ENCODE measurements at regions not wholly inside any gene's neighbourhood (a gene's known extent, or its start where the extent isn't known, plus 50 kb on each side); places are given as distances from the start of the nearest gene placed in this dataset.
"Not testable (repeated sequence)": the region's sequence is repeated elsewhere in the genome, so short reads cannot be mapped to it uniquely, and the experiment has no call there.

DNA sequence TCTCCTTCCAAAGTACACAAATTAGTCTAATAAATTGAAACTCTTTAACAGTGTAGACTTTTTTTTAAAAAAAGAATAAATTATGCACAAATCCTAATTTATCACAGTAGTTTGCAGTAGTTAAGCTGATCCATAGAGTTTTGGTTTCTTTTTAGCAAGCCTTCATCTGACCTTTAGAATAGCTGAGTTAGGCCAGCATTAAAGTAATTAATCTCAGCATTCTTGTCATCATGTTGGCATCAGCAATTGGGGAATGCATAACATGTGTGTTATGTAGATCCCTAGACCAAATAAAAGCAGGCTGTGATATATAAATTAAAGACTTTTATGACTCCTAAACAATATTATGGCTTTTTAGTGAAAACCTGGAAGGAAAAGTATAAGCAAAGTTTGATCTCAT lies 426.5 kb upstream of the PABPC4L start:
- no peak for FAIRE-seq
- no peak overlapping the region for H3K4me3 ChIP-seq
- POLR2A ChIA-PET: no interaction called here

DNA sequence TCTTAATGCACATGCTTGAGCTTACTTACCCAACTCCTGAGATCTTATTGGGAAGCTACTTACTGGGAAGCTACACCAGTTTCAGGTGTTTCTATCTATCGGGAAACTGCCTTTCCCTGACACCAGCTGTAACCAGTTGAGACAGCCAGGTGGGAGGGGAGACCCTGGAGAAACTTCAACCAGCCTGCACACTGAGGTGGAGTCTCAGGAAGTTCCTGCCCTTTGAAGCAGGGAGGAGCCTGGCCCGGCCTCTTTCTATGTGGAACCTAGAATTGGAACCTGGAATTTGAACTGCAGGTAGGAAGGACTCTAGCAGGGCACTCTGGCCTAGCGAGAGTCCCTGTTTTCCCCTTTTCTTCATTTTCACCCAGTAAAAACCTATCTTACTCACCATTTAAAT lies 425.8 kb upstream of the PABPC4L start:
- Histone ChIP-seq H3K4me3 (no peak overlapping the region), H3K4me2 (no peak overlapping the region), H3K9me3 (no peaks in the 10 kb centered on the region), H3K4me1 (no peaks in the 10 kb centered on the region), H3K27ac (no peak overlapping the region)
- FAIRE-seq: no peak
- ATAC-seq: no peak
- ChIA-PET CTCF (no interaction called here), POLR2A (no interaction called here)
- no peak for DNase-seq (ENCODE audit: low read depth in 1 of 2, low spot score in 1 of 2)
- TF ChIP-seq EP300 (IDR thresholded peaks at IDR 0.05): no peak
- TF ChIP-seq HOXB13 (CRISPR knock-in tag; IDR thresholded peaks at IDR 0.05; ENCODE audit: low read depth): no peak
- no peak for TF ChIP-seq ESRRA (IDR thresholded peaks at IDR 0.05; ENCODE audit: borderline replicate concordance, low read length)
- TF ChIP-seq FOSL2 (IDR thresholded peaks at IDR 0.05): no peak
- TF ChIP-seq FOSL2 (CRISPR knock-in tag; IDR thresholded peaks at IDR 0.05): no peak
- WGBS (ENCODE audit: missing lambda C conversion rate): 51% methylated on average over 3 of the region's 3 CpGs

More for the DNA sequence above, 426.5 kb upstream of the PABPC4L start:
- DNase-seq (ENCODE audit: low read depth in 1 of 2, low spot score in 1 of 2) (no peak), ATAC-seq (no peak)
- CTCF ChIA-PET: no interaction called here
- Histone ChIP-seq H3K9me3 (no peaks in the 10 kb centered on the region), H3K27ac (no peak overlapping the region), H3K4me2 (no peak overlapping the region), H3K4me1 (no peaks in the 10 kb centered on the region)
- TF ChIP-seq, protein P1, sequence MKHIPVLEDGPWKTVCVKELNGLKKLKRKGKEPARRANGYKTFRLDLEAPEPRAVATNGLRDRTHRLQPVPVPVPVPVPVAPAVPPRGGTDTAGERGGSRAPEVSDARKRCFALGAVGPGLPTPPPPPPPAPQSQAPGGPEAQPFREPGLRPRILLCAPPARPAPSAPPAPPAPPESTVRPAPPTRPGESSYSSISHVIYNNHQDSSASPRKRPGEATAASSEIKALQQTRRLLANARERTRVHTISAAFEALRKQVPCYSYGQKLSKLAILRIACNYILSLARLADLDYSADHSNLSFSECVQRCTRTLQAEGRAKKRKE (CRISPR knock-in tag; IDR thresholded peaks at IDR 0.05; ENCODE audit: low read depth): no peak
- TF ChIP-seq, protein P2, sequence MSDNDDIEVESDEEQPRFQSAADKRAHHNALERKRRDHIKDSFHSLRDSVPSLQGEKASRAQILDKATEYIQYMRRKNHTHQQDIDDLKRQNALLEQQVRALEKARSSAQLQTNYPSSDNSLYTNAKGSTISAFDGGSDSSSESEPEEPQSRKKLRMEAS (IDR thresholded peaks at IDR 0.05): no peak
- no peak for TF ChIP-seq HDAC2 (IDR thresholded peaks at IDR 0.05)
- TF ChIP-seq, protein P3, sequence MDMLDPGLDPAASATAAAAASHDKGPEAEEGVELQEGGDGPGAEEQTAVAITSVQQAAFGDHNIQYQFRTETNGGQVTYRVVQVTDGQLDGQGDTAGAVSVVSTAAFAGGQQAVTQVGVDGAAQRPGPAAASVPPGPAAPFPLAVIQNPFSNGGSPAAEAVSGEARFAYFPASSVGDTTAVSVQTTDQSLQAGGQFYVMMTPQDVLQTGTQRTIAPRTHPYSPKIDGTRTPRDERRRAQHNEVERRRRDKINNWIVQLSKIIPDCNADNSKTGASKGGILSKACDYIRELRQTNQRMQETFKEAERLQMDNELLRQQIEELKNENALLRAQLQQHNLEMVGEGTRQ (IDR thresholded peaks at IDR 0.05): no peak
- no peak for TF ChIP-seq HOXA7 (CRISPR knock-in tag; IDR thresholded peaks at IDR 0.05)
- TF ChIP-seq GATA3 (IDR thresholded peaks at IDR 0.05; ENCODE audit: borderline replicate concordance): no peak
- no peak for TF ChIP-seq RCOR1 (IDR thresholded peaks at IDR 0.05; ENCODE audit: low read depth, low read length)
- TF ChIP-seq CEBPB (IDR thresholded peaks at IDR 0.05): no peak
- TF ChIP-seq CBX8 (IDR thresholded peaks at IDR 0.05): no peak
- TF ChIP-seq ZNF302 (CRISPR knock-in tag; IDR thresholded peaks at IDR 0.05): no peak
- TF ChIP-seq MAFK (IDR thresholded peaks at IDR 0.05; ENCODE audit: partially characterized antibody): no peak
- no peak for TF ChIP-seq CHD4 (IDR thresholded peaks at IDR 0.05; ENCODE audit: borderline replicate concordance)

DNA sequence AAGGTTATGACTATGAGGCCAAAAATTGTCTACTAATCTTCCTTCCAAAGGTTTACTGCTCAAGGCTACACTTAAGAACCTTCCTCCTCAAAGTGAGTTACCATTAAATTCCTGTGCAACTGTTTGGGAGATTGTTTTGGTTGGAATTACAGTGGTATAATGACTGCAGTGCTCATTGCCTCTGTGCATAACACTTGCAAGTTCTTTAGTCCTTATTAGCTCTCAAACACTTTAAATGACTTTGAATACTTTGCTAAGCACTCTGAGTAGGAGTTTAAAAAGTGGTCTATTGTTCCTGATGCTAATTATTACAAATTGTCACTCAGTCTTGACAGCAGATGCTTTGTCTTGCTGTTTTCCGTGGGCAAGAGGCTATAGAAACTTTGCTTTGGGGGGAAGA lies 422.8 kb upstream of the PABPC4L start:
- no peaks in the 10 kb centered on the region for H3K9me3 ChIP-seq
- H3K4me3 ChIP-seq: no peak overlapping the region
- FAIRE-seq: no peak
- WGBS (ENCODE audit: missing lambda C conversion rate): 25% methylated on average over 1 of the region's 1 CpG
- POLR2A ChIA-PET: no interaction called here
- no peak overlapping the region for H3K27ac ChIP-seq
- TF ChIP-seq, protein P2 (IDR thresholded peaks at IDR 0.05): no peak
- TF ChIP-seq MAZ (IDR thresholded peaks at IDR 0.05; ENCODE audit: borderline replicate concordance, low read depth, low read length) (no peak), MAFK (IDR thresholded peaks at IDR 0.05; ENCODE audit: partially characterized antibody) (no peak), FOSB (CRISPR knock-in tag; IDR thresholded peaks at IDR 0.05) (no peak), ESRRA (IDR thresholded peaks at IDR 0.05; ENCODE audit: borderline replicate concordance, low read length) (no peak), RFX5 (IDR thresholded peaks at IDR 0.05) (no peak), FOXS1 (CRISPR knock-in tag; IDR thresholded peaks at IDR 0.05) (no peak)
- TF ChIP-seq, protein P4, sequence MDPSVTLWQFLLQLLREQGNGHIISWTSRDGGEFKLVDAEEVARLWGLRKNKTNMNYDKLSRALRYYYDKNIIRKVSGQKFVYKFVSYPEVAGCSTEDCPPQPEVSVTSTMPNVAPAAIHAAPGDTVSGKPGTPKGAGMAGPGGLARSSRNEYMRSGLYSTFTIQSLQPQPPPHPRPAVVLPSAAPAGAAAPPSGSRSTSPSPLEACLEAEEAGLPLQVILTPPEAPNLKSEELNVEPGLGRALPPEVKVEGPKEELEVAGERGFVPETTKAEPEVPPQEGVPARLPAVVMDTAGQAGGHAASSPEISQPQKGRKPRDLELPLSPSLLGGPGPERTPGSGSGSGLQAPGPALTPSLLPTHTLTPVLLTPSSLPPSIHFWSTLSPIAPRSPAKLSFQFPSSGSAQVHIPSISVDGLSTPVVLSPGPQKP (IDR thresholded peaks at IDR 0.05; ENCODE audit: low read depth, low read length): no peak
- TF ChIP-seq, protein P5, sequence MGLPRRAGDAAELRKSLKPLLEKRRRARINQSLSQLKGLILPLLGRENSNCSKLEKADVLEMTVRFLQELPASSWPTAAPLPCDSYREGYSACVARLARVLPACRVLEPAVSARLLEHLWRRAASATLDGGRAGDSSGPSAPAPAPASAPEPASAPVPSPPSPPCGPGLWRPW (IDR thresholded peaks at IDR 0.05): no peak
- CTCF ChIA-PET: no interaction called here
- no peak for ATAC-seq
- no peak overlapping the region for H3K4me2 ChIP-seq
- H3K4me1 ChIP-seq: no peaks in the 10 kb centered on the region
- no peak for DNase-seq (ENCODE audit: low read depth in 1 of 2, low spot score in 1 of 2)

DNA sequence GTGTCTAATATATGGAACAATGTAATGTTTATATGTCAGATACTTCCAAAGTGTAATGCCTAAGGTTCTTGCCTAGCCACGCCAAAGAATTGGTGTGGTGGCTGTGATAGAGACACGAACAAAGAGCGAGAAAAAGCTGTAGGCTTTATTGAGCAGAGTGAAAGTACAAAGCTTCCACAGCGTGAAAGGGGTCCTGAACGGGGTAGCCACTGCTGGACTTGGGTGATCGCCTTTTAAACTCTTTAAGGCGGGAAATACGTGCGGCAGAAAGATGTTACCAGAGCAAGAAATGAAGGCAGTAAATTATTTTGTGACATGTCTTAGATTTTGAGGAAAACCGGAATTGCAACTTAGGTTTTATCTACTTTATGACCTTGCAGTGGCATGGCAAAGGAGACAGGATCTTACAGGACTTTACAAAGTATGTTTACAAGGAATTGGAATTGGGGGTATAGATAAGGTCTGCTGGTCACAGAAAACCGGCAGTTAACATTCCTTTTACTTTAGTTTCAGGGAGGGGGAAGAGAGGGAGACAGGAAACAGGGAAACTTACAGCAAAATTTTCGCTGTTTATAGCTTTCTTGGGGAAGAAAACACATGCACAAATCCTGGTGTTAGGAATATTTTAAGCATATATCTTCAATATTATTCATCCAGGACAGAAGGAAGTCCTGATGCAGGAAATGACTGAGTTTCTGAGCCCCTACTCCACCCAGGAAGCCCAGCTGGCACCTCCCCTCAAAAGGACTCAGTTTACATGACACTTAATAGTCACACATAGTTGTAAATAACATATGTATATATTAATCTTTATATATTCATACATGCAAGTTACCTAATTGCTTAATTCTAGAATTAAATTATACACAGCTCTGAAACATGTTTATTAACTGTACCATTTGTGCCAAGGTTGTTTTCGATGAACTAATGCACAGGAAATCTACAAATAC lies 421.3 kb upstream of the PABPC4L start:
- POLR2A ChIA-PET; ATAC-seq; FAIRE-seq; H3K9me3 ChIP-seq; H3K4me1 ChIP-seq; H3K4me3 ChIP-seq; H3K27ac ChIP-seq; DNase-seq (ENCODE audit: low read depth in 1 of 2, low spot score in 1 of 2); CTCF ChIA-PET; H3K4me2 ChIP-seq: not testable (repeated sequence)
- 52% methylated on average over 13 of the region's 13 CpGs for WGBS (ENCODE audit: missing lambda C conversion rate)

All from A549 (cell line).